ENCODE measurements at regions not wholly inside any gene's neighbourhood (a gene's known extent, or its start where the extent isn't known, plus 50 kb on each side); places are given as distances from the start of the nearest gene placed in this dataset.
"Not testable (repeated sequence)": the region's sequence is repeated elsewhere in the genome, so short reads cannot be mapped to it uniquely, and the experiment has no call there.

- H4K20me1 ChIP-seq (ENCODE audit: low read depth, low read length) = no peaks in the 10 kb centered on the region
- TF ChIP-seq, protein P1, sequence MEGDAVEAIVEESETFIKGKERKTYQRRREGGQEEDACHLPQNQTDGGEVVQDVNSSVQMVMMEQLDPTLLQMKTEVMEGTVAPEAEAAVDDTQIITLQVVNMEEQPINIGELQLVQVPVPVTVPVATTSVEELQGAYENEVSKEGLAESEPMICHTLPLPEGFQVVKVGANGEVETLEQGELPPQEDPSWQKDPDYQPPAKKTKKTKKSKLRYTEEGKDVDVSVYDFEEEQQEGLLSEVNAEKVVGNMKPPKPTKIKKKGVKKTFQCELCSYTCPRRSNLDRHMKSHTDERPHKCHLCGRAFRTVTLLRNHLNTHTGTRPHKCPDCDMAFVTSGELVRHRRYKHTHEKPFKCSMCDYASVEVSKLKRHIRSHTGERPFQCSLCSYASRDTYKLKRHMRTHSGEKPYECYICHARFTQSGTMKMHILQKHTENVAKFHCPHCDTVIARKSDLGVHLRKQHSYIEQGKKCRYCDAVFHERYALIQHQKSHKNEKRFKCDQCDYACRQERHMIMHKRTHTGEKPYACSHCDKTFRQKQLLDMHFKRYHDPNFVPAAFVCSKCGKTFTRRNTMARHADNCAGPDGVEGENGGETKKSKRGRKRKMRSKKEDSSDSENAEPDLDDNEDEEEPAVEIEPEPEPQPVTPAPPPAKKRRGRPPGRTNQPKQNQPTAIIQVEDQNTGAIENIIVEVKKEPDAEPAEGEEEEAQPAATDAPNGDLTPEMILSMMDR (IDR thresholded peaks at IDR 0.05; ENCODE audit: insufficient read depth, low read length, poor library complexity, severe bottlenecking) = no peak
- TF ChIP-seq EZH2phosphoT487 (conservative IDR thresholded peaks at IDR 0.05; ENCODE audit: low read length) = no peak
- H3K4me3 ChIP-seq (ENCODE audit: insufficient read depth, low read length, poor library complexity, severe bottlenecking) = no peak overlapping the region
- no peaks in the 10 kb centered on the region for H3F3A ChIP-seq (ENCODE audit: insufficient read depth)
- H3K9ac ChIP-seq (ENCODE audit: low read length) = no peak overlapping the region
- no peak overlapping the region for H3K4me2 ChIP-seq (ENCODE audit: low read depth, low read length, poor library complexity, severe bottlenecking)
- no peak overlapping the region for H3K27ac ChIP-seq (ENCODE audit: low read depth, low read length)
- no peaks in the 10 kb centered on the region for H3K27me3 ChIP-seq (ENCODE audit: low read length)
- H2AFZ ChIP-seq (ENCODE audit: low read depth, low read length, severe bottlenecking) = no peak overlapping the region
- H3K79me2 ChIP-seq (ENCODE audit: insufficient read depth, low read length) = no peaks in the 10 kb centered on the region
- no peaks in the 10 kb centered on the region for H3K9me2 ChIP-seq (replicated peaks; ENCODE audit: insufficient read depth, low read length)
- no peaks in the 10 kb centered on the region for H3K36me3 ChIP-seq (ENCODE audit: low read length)
- no peaks in the 10 kb centered on the region for H3K9me3 ChIP-seq (ENCODE audit: insufficient read depth, low read length)
These were observed 167.0 kb downstream of the UTP18 start for GRCh38 chr17:51427323-51427811.

GRCh38 chr17:51427856-51428255 lies 167.5 kb downstream of the UTP18 start:
- H3K9me3 ChIP-seq (ENCODE audit: insufficient read depth, low read length) = no peaks in the 10 kb centered on the region
- H3F3A ChIP-seq (ENCODE audit: insufficient read depth) = no peaks in the 10 kb centered on the region
- no peak overlapping the region for H3K4me2 ChIP-seq (ENCODE audit: low read depth, low read length, poor library complexity, severe bottlenecking)
- H3K9ac ChIP-seq (ENCODE audit: low read length) = no peak overlapping the region
- no peaks in the 10 kb centered on the region for H3K27me3 ChIP-seq (ENCODE audit: low read length)
- H3K9me2 ChIP-seq (replicated peaks; ENCODE audit: insufficient read depth, low read length) = no peaks in the 10 kb centered on the region
- H3K36me3 ChIP-seq (ENCODE audit: low read length) = no peaks in the 10 kb centered on the region
- H3K27ac ChIP-seq (ENCODE audit: low read depth, low read length) = no peak overlapping the region
- H4K20me1 ChIP-seq (ENCODE audit: low read depth, low read length) = no peaks in the 10 kb centered on the region
- TF ChIP-seq, protein P1 (IDR thresholded peaks at IDR 0.05; ENCODE audit: insufficient read depth, low read length, poor library complexity, severe bottlenecking) = no peak
- TF ChIP-seq EZH2phosphoT487 (conservative IDR thresholded peaks at IDR 0.05; ENCODE audit: low read length) = no peak
- no peaks in the 10 kb centered on the region for H3K79me2 ChIP-seq (ENCODE audit: insufficient read depth, low read length)
- no peak overlapping the region for H3K4me3 ChIP-seq (ENCODE audit: insufficient read depth, low read length, poor library complexity, severe bottlenecking)
- no peak overlapping the region for H2AFZ ChIP-seq (ENCODE audit: low read depth, low read length, severe bottlenecking)

DNA sequence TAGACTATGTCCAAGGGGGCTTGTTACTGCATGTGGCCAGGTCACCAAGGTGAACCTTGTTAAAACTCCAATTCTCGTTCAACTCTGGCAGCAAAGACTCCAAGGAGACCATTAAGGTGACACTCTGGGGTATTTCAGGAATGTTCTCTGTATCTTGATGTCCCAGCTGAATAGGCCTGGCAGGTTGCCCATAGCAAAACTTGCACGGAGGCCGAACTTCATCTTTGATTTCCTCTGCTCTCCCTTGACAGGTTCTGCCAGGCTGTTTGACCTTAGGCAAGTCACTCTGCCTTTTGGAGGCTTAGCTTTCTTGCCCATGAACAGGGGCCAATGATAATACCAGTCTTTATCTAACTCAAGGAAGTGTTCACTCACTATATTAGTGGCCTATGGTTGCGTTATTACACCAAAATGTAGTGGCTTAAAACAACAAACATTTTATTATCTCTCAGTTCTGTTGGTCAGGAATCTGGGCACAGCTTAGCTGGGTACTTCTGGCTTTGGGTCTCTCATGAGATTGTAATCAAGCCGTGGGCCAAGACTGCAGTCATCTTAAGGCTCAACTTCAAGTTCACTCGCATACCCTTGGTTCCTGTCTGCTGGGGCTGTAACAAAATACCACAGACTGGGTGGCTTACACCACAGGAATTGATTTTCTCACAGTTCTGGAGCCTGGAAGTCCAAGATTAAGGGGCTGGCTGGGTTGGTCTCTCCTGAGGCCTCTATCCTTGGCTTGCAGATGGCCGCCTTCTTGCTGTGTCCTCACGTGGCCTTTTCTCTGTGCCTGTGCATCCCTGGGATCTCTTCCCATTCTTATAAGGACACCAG lies 168.5 kb downstream of the UTP18 start:
- Histone ChIP-seq H3K27me3 (ENCODE audit: low read length) (no peaks in the 10 kb centered on the region), H3F3A (ENCODE audit: insufficient read depth) (no peaks in the 10 kb centered on the region), H3K36me3 (ENCODE audit: low read length) (no peaks in the 10 kb centered on the region), H2AFZ (ENCODE audit: low read depth, low read length, severe bottlenecking) (no peak overlapping the region), H3K4me3 (ENCODE audit: insufficient read depth, low read length, poor library complexity, severe bottlenecking) (no peak overlapping the region), H3K79me2 (ENCODE audit: insufficient read depth, low read length) (no peaks in the 10 kb centered on the region), H3K9me2 (replicated peaks; ENCODE audit: insufficient read depth, low read length) (no peaks in the 10 kb centered on the region), H3K9me3 (ENCODE audit: insufficient read depth, low read length) (no peaks in the 10 kb centered on the region), H4K20me1 (ENCODE audit: low read depth, low read length) (no peaks in the 10 kb centered on the region), H3K27ac (ENCODE audit: low read depth, low read length) (no peak overlapping the region), H3K4me2 (ENCODE audit: low read depth, low read length, poor library complexity, severe bottlenecking) (no peak overlapping the region), H3K9ac (ENCODE audit: low read length) (no peak overlapping the region)
- TF ChIP-seq, protein P1 (IDR thresholded peaks at IDR 0.05; ENCODE audit: insufficient read depth, low read length, poor library complexity, severe bottlenecking) = no peak
- TF ChIP-seq EZH2phosphoT487 (conservative IDR thresholded peaks at IDR 0.05; ENCODE audit: low read length) = no peak

DNA sequence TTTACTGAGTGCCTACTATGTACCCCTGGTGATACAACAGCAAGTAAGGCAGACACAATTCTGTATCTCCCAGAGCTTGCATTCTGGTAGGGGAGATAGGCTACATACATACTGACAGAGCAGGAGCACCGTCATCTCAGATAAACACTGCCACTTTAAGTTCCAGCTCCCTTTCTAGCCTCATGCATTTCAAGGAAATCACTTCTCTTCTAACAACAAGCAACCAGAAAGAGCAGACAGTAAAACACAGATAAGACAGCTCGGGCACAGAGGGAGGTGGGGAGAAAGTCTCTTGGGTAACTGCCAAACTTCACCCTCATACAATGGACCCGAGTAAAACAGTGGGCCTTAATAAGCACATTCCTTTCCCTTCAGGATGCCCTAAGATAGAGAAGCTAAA lies 169.6 kb downstream of the UTP18 start:
- not testable (repeated sequence) for H3K9me3 ChIP-seq (ENCODE audit: insufficient read depth, low read length); H3K36me3 ChIP-seq (ENCODE audit: low read length); H2AFZ ChIP-seq (ENCODE audit: low read depth, low read length, severe bottlenecking); H3K4me3 ChIP-seq (ENCODE audit: insufficient read depth, low read length, poor library complexity, severe bottlenecking); H3K27ac ChIP-seq (ENCODE audit: low read depth, low read length); H3K79me2 ChIP-seq (ENCODE audit: insufficient read depth, low read length); H3K9me2 ChIP-seq (replicated peaks; ENCODE audit: insufficient read depth, low read length); H4K20me1 ChIP-seq (ENCODE audit: low read depth, low read length); H3K27me3 ChIP-seq (ENCODE audit: low read length); H3K9ac ChIP-seq (ENCODE audit: low read length); H3F3A ChIP-seq (ENCODE audit: insufficient read depth); H3K4me2 ChIP-seq (ENCODE audit: low read depth, low read length, poor library complexity, severe bottlenecking)
